Testis (tissue), 2 donors: ENCODE measurements at regions not wholly inside any gene's neighbourhood (a gene's known extent, or its start where the extent isn't known, plus 50 kb on each side); places are given as distances from the start of the nearest gene placed in this dataset.

Experiments used
- POLR2A ChIP-seq: fragments of 450-650 bp; IDR thresholded peaks from one replicate; pipeline ENCODE4 v1.6.1; 2017; ENCODE audit warnings: antibody characterized with exemption, mild to moderate bottlenecking, moderate library complexity
- TF ChIP-seq, protein P1 (sequence below), 3 experiments: fragments of 450-650 bp in 2 of 3; fragments of 200-600 bp in 1 of 3; sonication (generic) in 1 of 3; IDR thresholded peaks; one replicate each; pipeline ENCODE4 v1.5.1; 2016 to 2019; ENCODE audit warnings: antibody characterized with exemption in 3 of 3, mild to moderate bottlenecking in 2 of 3, moderate library complexity in 1 of 3

DNA sequence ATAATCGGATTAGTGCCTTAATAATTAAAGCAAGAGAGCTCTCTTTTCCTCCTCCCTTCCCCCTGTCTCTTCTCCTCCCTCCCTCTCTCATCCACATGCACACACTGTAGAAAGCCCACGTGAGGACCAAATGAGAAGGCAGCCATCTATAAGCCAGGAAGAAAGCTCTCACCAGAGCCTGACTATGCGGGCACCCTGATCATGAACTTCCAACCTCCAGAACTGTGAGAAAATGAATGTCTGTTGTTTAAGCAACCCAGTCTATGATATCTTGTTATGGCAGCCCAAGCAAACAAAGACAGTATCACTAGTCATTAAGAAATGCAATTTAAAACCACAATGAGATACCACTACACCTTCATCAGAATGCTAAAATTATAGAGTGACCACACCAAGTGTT, 220.3 kb downstream of the EN1 start:
- TF ChIP-seq, protein P1, sequence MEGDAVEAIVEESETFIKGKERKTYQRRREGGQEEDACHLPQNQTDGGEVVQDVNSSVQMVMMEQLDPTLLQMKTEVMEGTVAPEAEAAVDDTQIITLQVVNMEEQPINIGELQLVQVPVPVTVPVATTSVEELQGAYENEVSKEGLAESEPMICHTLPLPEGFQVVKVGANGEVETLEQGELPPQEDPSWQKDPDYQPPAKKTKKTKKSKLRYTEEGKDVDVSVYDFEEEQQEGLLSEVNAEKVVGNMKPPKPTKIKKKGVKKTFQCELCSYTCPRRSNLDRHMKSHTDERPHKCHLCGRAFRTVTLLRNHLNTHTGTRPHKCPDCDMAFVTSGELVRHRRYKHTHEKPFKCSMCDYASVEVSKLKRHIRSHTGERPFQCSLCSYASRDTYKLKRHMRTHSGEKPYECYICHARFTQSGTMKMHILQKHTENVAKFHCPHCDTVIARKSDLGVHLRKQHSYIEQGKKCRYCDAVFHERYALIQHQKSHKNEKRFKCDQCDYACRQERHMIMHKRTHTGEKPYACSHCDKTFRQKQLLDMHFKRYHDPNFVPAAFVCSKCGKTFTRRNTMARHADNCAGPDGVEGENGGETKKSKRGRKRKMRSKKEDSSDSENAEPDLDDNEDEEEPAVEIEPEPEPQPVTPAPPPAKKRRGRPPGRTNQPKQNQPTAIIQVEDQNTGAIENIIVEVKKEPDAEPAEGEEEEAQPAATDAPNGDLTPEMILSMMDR (IDR thresholded peaks at IDR 0.05), result no peak
- no peak for TF ChIP-seq POLR2A
